Astrocyte of the cerebellum (primary cell): ENCODE measurements at regions not wholly inside any gene's neighbourhood (a gene's known extent, or its start where the extent isn't known, plus 50 kb on each side); places are given as distances from the start of the nearest gene placed in this dataset.
A peak's percentile ranks its signal among the peaks of the same experiment; 100 is the strongest.

Experiments
- DNase-seq: peaks from one replicate; pipeline ENCODE4 v3.0.0-alpha.2; 2011; ENCODE audit warnings: low read depth
- H3K4me3 ChIP-seq: 2 replicates; pipeline ENCODE4 v1.5.1; 2011; ENCODE audit warnings: mild to moderate bottlenecking, low read depth, low read length, moderate library complexity
- CTCF ChIP-seq: IDR thresholded peaks from 2 replicates; pipeline ENCODE4 v1.5.1; 2012; ENCODE audit warnings: low read length, low read depth, moderate library complexity, mild to moderate bottlenecking; ENCODE audit errors: missing control alignments
- in situ Hi-C: cut with HindIII; loops from 2 replicates; pipeline ENCODE4 v1.10.0; 2017; ENCODE audit warnings: low sequenced_read_pairs

- no peak for DNase-seq
- H3K4me3 ChIP-seq = no peak overlapping the region
- TF ChIP-seq CTCF = no peak
- in situ Hi-C loops = no loop called here
Observed at GRCh38 chr5:128775558-128775957, 189.7 kb upstream of the SLC27A6 start.

GRCh38 chr5:128777052-128777451 is 188.2 kb upstream of the SLC27A6 start:
- in situ Hi-C loops = no loop called here
- no peak for TF ChIP-seq CTCF
- no peak for DNase-seq
- no peak overlapping the region for H3K4me3 ChIP-seq

DNA sequence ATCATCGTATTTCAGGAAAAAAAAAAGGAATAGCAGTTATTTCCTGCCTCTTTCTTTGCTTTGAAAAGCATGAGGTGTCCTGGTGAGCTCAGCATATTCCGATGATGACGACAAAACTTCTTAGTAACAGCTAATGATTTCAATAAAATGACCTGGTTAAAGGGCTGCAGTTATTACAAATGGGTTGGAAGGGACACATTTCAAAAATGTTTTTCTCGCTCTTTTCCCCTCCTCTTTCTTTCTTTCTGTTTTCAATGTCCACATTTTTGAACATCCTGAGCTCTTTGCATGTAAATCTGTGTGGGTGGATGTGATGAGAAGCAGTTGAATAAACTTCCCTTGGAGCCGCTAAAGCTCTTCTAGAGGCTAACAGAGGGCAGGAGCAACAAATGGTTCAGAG is 186.8 kb upstream of the SLC27A6 start:
- in situ Hi-C loops = no loop called here
- H3K4me3 ChIP-seq = no peak overlapping the region
- TF ChIP-seq CTCF = no peak
- no peak for DNase-seq

DNA sequence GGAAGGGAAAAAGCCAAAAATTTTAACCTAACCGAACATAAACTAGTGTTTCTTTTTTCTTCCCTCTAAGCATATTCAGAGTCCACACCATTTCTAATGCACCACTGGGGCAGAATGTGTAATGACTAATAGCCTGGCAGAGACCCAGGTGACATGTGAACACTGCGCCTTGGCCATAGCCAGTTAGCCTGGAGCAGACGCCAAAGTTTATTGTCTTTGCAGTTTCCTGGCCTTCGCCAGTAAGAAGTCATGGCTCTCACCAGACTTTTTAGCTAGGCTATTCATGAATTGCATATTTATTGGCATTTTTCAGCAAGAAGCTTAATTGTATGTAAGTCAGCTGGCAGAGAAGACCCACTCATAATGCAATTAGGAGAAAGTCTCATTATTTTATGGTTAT is 182.8 kb upstream of the SLC27A6 start:
- no peak overlapping the region for H3K4me3 ChIP-seq
- in situ Hi-C loops = no loop called here
- TF ChIP-seq CTCF = no peak
- peak; percentile 97 for DNase-seq

DNA sequence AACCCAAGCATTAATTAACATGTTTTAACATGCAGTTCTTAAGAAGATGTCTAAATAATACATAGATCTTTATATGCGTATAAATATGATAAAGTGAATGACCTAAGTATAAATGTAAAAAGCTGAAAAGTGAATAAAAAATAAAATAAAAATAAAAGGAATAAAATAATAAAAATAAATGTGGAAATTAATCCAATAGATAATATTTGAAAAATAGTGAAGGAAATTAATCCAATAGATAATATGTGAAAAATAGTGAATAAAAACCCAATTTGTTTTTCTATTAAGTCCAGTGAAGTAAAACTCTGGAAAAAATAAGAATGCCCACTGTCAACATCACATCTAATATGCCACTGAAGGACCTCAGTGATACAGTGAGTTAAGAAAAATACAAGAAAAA is 180.6 kb upstream of the SLC27A6 start:
- TF ChIP-seq CTCF = no peak
- DNase-seq = no peak
- H3K4me3 ChIP-seq = no peak overlapping the region
- in situ Hi-C loops = no loop called here

DNA sequence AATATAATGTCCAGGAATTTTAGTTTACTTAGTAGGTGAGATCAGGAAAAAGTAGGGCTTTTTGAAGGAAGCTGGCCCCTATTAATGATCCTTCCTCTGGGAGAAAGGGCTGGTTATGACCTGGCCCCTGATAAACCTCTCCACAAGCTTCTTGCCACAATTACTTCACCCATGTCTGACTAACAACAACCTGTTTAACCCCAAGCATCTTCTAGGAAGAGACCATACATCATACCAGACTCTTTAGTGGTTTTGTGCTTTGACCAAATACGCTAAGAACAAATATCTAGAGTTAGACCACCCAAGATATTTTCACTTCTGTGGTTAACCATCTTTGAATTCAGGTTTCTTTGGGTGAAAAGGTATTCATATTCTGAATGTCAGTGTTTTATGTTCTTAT is 174.0 kb upstream of the SLC27A6 start:
- no peak for TF ChIP-seq CTCF
- no peak for DNase-seq
- H3K4me3 ChIP-seq = no peak overlapping the region
- in situ Hi-C loops = no loop called here

DNA sequence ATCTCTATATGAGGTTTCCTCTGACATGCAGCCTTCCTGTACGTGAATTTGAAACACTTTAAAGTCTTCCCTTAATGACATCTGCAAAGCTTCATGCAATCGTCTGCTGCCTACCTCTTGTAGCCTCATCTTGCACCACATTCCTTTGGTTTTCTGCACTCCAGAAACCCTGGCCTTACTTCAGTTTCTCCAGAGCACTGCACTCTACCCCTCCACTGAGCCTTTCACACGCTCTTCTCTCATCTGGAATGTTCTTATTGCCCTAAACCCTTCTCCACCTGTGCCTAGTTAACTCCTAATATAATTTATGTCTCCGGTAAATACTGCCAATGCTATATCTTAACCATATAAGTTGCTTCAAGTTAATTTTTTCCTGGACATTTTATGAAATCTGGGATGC is 168.8 kb upstream of the SLC27A6 start:
- no peak overlapping the region for H3K4me3 ChIP-seq

More for the DNA sequence above, 168.8 kb upstream of the SLC27A6 start:
- no peak for TF ChIP-seq CTCF
- in situ Hi-C loops = no loop called here
- DNase-seq = no peak
